Astrocyte (in vitro differentiated cells and primary cell): ENCODE measurements at regions not wholly inside any gene's neighbourhood (a gene's known extent, or its start where the extent isn't known, plus 50 kb on each side); places are given as distances from the start of the nearest gene placed in this dataset.

Experiments
- DNase-seq: peaks from one replicate; pipeline ENCODE4 v3.0.0-alpha.2; 2010; ENCODE audit warnings: low read depth
- FAIRE-seq: peaks from 2 replicates; lab custom pipeline; 2011; peaks lifted over from hg19 to GRCh38; lab: Jason Lieb, UNC
- H2AFZ ChIP-seq: 2 replicates; pipeline ENCODE4 v1.6.0; 2012; ENCODE audit warnings: low read depth, low read length, inconsistent platforms
- H3K27ac ChIP-seq: 2 replicates; pipeline ENCODE4 v1.5.1; 2011; ENCODE audit warnings: low read depth, low read length, inconsistent platforms
- H3K27me3 ChIP-seq: 2 replicates; pipeline ENCODE4 v1.6.0; 2011; ENCODE audit warnings: low read length, inconsistent platforms; ENCODE audit not compliant: insufficient read depth
- H3K36me3 ChIP-seq: 2 replicates; pipeline ENCODE4 v1.5.1; 2011; ENCODE audit warnings: low read length, inconsistent platforms; ENCODE audit not compliant: insufficient read depth
- H3K4me1 ChIP-seq: 2 replicates; pipeline ENCODE4 v1.5.1; 2011; ENCODE audit warnings: low read length, inconsistent platforms; ENCODE audit not compliant: insufficient read depth
- H3K4me2 ChIP-seq: 2 replicates; pipeline ENCODE4 v1.6.0; 2012; ENCODE audit warnings: low read length, inconsistent platforms
- H3K4me3 ChIP-seq: 2 replicates; pipeline ENCODE4 v1.5.1; 2011; ENCODE audit warnings: low read depth, mild to moderate bottlenecking, low read length, inconsistent platforms; ENCODE audit not compliant: insufficient read depth
- H3K79me2 ChIP-seq: 2 replicates; pipeline ENCODE4 v1.6.0; 2012; ENCODE audit warnings: mild to moderate bottlenecking, low read length, inconsistent platforms; ENCODE audit not compliant: insufficient read depth
- H3K9ac ChIP-seq: 2 replicates; pipeline ENCODE4 v1.6.0; 2012; ENCODE audit warnings: mild to moderate bottlenecking, low read length, inconsistent platforms
- H3K9me3 ChIP-seq: 2 replicates; pipeline ENCODE4 v1.5.1; 2012; ENCODE audit warnings: low read depth, mild to moderate bottlenecking, low read length, inconsistent platforms; ENCODE audit not compliant: insufficient read depth
- H4K20me1 ChIP-seq: 2 replicates; pipeline ENCODE4 v1.6.0; 2012; ENCODE audit warnings: low read length, inconsistent platforms; ENCODE audit not compliant: insufficient read depth
- H3K27ac Mint-ChIP-seq: one replicate; pipeline ENCODE4 v1.8.0; 2021; ENCODE audit warnings: mild to moderate bottlenecking, mixed read lengths; ENCODE audit not compliant: unreplicated experiment
- H3K27me3 Mint-ChIP-seq: one replicate; pipeline ENCODE4 v1.8.0; 2021; ENCODE audit warnings: low read depth, mixed read lengths; ENCODE audit not compliant: unreplicated experiment
- H3K36me3 Mint-ChIP-seq: one replicate; pipeline ENCODE4 v1.8.0; 2021; ENCODE audit warnings: low read depth, mixed read lengths; ENCODE audit not compliant: unreplicated experiment
- H3K4me1 Mint-ChIP-seq: one replicate; pipeline ENCODE4 v1.8.0; 2021; ENCODE audit warnings: low read depth, mixed read lengths; ENCODE audit not compliant: unreplicated experiment
- H3K4me3 Mint-ChIP-seq: one replicate; pipeline ENCODE4 v1.8.0; 2021; ENCODE audit warnings: mild to moderate bottlenecking, moderate library complexity, mixed read lengths; ENCODE audit not compliant: unreplicated experiment
- H3K9me3 Mint-ChIP-seq: one replicate; pipeline ENCODE4 v1.8.0; 2021; ENCODE audit warnings: mild to moderate bottlenecking, mixed read lengths; ENCODE audit not compliant: unreplicated experiment
- CTCF ChIP-seq: IDR thresholded peaks from 2 replicates; pipeline ENCODE4 v1.5.1; 2011; ENCODE audit warnings: low read depth, mild to moderate bottlenecking, inconsistent platforms, low read length, moderate library complexity; ENCODE audit not compliant: insufficient read depth
- EZH2 ChIP-seq: IDR thresholded peaks from 2 replicates; pipeline ENCODE4 v1.6.1; 2012; ENCODE audit warnings: mild to moderate bottlenecking, low read length, inconsistent platforms; ENCODE audit not compliant: insufficient read depth

DNA sequence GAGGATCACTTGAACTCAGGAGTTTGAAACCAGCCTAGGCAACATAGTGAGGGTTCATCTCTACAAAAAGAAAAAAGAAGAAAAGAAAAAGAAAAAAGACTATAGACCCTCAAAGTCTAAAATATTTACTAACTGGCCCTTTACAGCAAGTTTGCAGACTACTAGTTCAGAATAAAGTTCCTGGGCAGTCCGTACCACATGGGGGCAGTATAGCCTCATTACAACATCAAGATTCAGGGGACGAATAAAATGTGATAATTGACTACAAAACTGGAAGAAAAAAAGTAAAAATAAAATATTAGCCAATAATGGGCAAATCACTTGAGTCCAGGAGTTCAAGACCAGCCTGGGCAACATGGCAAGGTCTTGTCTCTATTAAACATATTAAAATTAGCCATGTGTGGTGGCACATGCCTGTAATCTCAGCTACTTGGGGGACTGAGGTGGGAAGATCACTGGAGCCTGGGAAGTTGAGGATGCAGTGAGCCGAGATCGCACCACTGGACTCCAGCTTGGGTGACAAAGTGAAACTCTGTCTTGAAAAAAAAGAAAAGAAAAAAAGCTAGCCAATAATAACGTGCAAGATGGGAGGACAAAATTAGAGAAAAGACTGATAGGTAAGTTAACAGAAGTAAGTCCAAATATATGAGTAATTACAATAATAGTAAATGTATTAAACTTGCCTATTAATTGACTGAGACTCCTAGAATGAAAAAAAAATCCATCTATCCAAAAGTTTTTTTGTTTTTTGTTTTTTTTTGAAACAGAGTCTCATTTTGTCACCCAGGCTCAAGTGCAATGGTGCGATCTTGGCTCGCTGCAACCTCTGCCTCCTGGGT lies 129.4 kb upstream of the SEC14L1 start:
- FAIRE-seq, result peak; percentile 50

DNA sequence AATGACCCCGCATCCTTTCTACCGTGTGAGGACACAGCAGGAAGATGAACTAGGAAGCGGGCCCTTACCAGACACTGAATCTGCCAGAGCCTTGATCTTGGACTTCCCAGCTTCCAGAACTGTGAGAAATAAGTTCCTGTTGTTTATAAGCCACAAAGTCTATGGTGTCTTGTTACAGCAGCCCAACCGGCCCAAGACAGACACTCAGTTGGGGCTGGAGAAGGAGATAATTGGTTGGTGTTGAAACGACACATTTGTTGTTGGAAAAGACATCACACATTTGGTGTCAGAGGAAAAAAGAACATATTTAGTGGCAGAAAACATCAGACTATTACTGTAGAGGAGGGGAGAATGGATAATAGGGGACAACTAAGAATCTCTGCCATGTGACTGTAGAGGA lies 122.3 kb upstream of the SEC14L1 start:
- no peaks in the 10 kb centered on the region for H3K4me1 ChIP-seq
- no peaks in the 10 kb centered on the region for H4K20me1 ChIP-seq
- no peaks in the 10 kb centered on the region for H3K27me3 Mint-ChIP-seq
- H3K9me3 Mint-ChIP-seq, result no peaks in the 10 kb centered on the region
- no peak overlapping the region for H2AFZ ChIP-seq
- DNase-seq (no peak), FAIRE-seq (no peak)
- TF ChIP-seq EZH2 (no peak), CTCF (no peak)
- no peak overlapping the region for H3K4me3 Mint-ChIP-seq
- no peak overlapping the region for H3K27ac ChIP-seq
- no peak overlapping the region for H3K27ac Mint-ChIP-seq
- peaks cover 1% of the 10 kb centered on the region for H3K36me3 Mint-ChIP-seq
- H3K9me3 ChIP-seq, result no peaks in the 10 kb centered on the region
- H3K27me3 ChIP-seq, result no peaks in the 10 kb centered on the region
- no peaks in the 10 kb centered on the region for H3K4me1 Mint-ChIP-seq
- H3K36me3 ChIP-seq, result no peaks in the 10 kb centered on the region
- H3K4me3 ChIP-seq, result no peak overlapping the region
- no peak overlapping the region for H3K4me2 ChIP-seq
- H3K9ac ChIP-seq, result no peak overlapping the region
- no peaks in the 10 kb centered on the region for H3K79me2 ChIP-seq

More for the DNA sequence above, 129.4 kb upstream of the SEC14L1 start:
- Histone ChIP-seq H3K4me2 (no peak overlapping the region), H2AFZ (no peak overlapping the region), H3K9me3 (no peaks in the 10 kb centered on the region), H3K4me3 (no peak overlapping the region), H3K79me2 (no peaks in the 10 kb centered on the region), H3K9ac (no peak overlapping the region), H3K4me1 (no peaks in the 10 kb centered on the region), H3K36me3 (no peaks in the 10 kb centered on the region), H3K27ac (no peak overlapping the region), H3K27me3 (no peaks in the 10 kb centered on the region), H4K20me1 (no peaks in the 10 kb centered on the region)
- Mint-ChIP-seq H3K4me1 (no peaks in the 10 kb centered on the region), H3K27me3 (peaks cover 18% of the 10 kb centered on the region), H3K4me3 (no peak overlapping the region), H3K9me3 (peaks cover 9% of the 10 kb centered on the region), H3K36me3 (no peaks in the 10 kb centered on the region), H3K27ac (no peak overlapping the region)
- no peak for TF ChIP-seq EZH2
- TF ChIP-seq CTCF, result peak; percentile 73
- DNase-seq, result no peak

- Mint-ChIP-seq H3K27me3 (peaks cover 4% of the 10 kb centered on the region), H3K36me3 (peaks cover 1% of the 10 kb centered on the region), H3K9me3 (peaks cover 2% of the 10 kb centered on the region), H3K4me1 (no peaks in the 10 kb centered on the region), H3K27ac (no peak overlapping the region), H3K4me3 (no peak overlapping the region)
- H3K27ac ChIP-seq, result no peak overlapping the region
- H3K79me2 ChIP-seq, result no peaks in the 10 kb centered on the region
- H4K20me1 ChIP-seq, result no peaks in the 10 kb centered on the region
- peaks cover 3% of the 10 kb centered on the region for H3K27me3 ChIP-seq
- H3K9me3 ChIP-seq, result no peaks in the 10 kb centered on the region
- no peak overlapping the region for H2AFZ ChIP-seq
- DNase-seq (no peak), FAIRE-seq (no peak)
- TF ChIP-seq CTCF, result no peak
- TF ChIP-seq EZH2, result no peak
- H3K4me2 ChIP-seq, result no peak overlapping the region
- H3K4me3 ChIP-seq, result no peak overlapping the region
- no peaks in the 10 kb centered on the region for H3K36me3 ChIP-seq
- no peak overlapping the region for H3K9ac ChIP-seq
- H3K4me1 ChIP-seq, result no peaks in the 10 kb centered on the region
These were observed 120.8 kb upstream of the SEC14L1 start for GRCh38 chr17:77019893-77020379.
